ENCODE measurements at regions not wholly inside any gene's neighbourhood (a gene's known extent, or its start where the extent isn't known, plus 50 kb on each side); places are given as distances from the start of the nearest gene placed in this dataset.

- no peak for DNase-seq (ENCODE audit: low read depth in 2 of 2)
Measured at GRCh38 chr22:22395245-22395644, 113.3 kb downstream of the ZNF280B start.

DNA sequence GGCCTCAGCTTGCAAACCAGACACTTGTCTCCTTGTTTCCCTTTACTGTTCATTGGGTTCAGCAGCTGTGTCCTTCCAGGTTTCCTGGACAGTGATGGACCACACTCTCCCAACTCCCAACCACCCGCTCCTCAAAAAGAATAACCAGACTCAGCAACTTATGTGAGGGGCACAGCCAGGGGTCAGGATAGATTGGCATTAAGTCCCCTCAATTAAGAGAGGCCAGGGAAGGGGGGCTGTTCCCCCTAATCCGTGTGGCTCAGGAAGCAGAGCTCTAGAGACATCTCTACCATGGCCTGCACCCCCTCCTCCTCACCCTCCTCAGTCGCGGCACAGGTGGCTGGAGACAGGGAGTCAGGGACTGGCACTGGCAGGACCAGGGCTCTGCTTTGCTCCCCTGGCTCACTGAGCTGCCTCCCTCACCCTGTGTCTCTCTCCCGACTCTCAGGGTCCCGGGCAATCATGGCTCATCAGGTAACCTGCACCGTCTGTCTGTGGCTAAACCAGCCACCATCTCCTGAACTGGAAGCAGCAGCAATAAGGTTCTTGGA, 111.7 kb downstream of the ZNF280B start:
- no peak for DNase-seq (ENCODE audit: low read depth in 2 of 2)

- no peak for DNase-seq (ENCODE audit: low read depth in 2 of 2)
Measured at GRCh38 chr22:22397292-22397870, 111.2 kb downstream of the ZNF280B start.

GRCh38 chr22:22397875-22398524, 110.5 kb downstream of the ZNF280B start:
- DNase-seq (ENCODE audit: low read depth in 2 of 2) = no peak

GRCh38 chr22:22398530-22399327, 109.8 kb downstream of the ZNF280B start:
- DNase-seq (ENCODE audit: low read depth in 2 of 2) = no peak

DNA sequence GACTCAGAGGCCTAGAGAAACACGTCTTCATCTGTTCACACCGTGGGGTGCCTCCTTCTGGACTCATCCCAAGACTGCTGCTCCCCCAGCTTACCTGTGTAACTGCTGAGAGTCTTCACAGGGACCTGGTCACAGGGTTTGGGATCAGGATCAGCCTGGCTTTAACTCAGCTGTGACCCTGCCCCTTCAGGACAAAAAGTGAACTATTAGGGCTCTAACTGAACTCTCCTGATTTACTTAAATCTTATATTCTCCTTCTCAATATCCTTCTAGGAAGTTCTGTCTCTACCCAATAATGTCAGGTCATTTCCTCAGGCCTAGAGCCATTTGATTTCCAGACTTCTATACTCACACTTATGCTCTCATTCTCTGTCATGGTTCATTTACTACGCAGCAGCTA, 108.4 kb downstream of the ZNF280B start:
- no peak for DNase-seq (ENCODE audit: low read depth in 2 of 2)

- DNase-seq (ENCODE audit: low read depth in 2 of 2) = no peak
Measured at GRCh38 chr22:22400964-22401363, 107.6 kb downstream of the ZNF280B start.

DNA sequence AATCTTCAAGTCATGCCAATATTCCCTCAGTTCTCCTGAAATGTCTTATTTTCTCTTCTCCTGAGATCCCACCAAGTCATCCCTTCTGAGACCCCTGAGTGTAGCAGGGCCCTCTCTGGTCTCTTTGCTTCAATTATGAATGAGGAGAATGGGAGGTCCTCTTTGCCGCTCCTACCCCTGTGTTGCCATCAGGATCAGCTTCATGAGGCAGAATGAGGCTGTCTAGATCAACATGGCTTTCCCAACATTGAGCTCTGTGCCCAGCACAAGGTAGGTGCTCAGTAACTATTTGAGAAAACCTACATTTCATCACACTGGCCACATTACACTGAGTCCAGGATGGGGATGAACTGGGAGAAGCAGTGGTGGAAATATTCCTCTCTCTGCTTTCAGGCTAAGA, 107.2 kb downstream of the ZNF280B start:
- no peak for DNase-seq (ENCODE audit: low read depth in 2 of 2)

DNA sequence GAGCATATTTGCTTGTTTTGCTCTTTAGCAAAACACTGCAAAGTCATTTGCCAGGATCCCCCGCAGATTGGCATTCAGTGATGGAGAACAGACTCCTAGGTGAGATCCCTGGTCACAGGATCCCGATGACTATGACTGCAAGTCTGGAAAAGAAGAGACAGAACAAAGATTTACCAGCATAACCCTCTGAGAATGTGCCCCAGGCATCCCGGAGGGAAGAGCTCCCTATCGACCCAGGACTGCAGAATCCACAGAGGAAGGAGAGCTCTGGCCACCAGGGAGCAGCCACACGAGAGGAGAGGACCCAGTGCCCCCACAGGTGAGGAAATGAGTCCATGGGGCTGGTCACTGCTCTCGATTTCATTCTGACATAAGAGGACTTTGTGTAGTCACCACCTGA, 105.2 kb downstream of the ZNF280B start:
- DNase-seq (ENCODE audit: low read depth in 2 of 2) = no peak

- DNase-seq (ENCODE audit: low read depth in 2 of 2) = no peak
Measured at GRCh38 chr22:22403771-22404170, 104.8 kb downstream of the ZNF280B start.

GRCh38 chr22:22404598-22405284, 103.8 kb downstream of the ZNF280B start:
- no peak for DNase-seq (ENCODE audit: low read depth in 2 of 2)

- no peak for DNase-seq (ENCODE audit: low read depth in 2 of 2)
Measured at GRCh38 chr22:22406445-22407027, 102.0 kb downstream of the ZNF280B start.

DNA sequence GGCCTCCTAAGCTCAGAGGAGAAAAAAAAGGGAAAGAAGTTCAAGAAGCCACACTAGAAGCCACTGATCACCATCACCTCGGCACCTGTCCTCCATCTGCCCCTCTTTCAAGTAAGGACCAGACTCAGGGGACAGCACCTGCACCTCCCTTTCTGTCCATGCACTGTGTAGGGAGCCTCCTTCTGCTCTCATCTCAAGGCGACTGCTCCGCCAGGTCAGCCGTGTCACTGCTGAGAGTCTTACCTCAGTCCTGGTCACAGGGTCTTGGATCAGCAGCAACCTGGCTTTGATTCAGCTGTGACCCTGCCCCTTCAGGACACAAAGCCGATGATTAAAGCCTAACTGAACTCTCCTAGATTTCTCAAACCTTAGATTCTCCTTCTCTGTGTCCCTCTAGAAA, 101.5 kb downstream of the ZNF280B start:
- DNase-seq (ENCODE audit: low read depth in 2 of 2) = no peak

- DNase-seq (ENCODE audit: low read depth in 2 of 2) = no peak
Measured at GRCh38 chr22:22408269-22408668, 100.3 kb downstream of the ZNF280B start.

GRCh38 chr22:22408731-22409696, 99.5 kb downstream of the ZNF280B start:
- DNase-seq (ENCODE audit: low read depth in 2 of 2) = no peak

- no peak for DNase-seq (ENCODE audit: low read depth in 2 of 2)
Measured at GRCh38 chr22:22410121-22410520, 98.4 kb downstream of the ZNF280B start.

- DNase-seq (ENCODE audit: low read depth in 2 of 2) = no peak
Measured at GRCh38 chr22:22410677-22411076, 97.9 kb downstream of the ZNF280B start.

DNA sequence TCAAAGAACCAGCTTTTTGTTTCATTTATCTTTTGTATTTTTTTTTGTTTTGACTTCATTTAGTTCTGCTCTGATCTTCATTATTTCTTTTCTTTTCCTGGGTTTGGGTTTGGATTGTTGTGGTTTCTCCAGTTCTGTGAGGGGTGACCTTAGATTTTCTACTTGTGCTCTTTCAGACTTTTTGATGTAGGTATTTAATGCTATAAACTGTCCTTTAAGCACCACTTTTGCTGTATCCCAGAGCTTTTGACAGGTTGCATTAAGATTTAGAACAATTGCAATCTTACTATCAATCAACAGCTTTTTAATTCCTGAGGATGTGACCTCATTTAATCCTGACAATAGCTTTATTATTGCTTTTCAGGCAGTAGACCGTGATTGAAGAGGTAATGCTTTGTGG, 94.3 kb downstream of the ZNF280B start:
- DNase-seq (ENCODE audit: low read depth in 2 of 2) = no peak

DNA sequence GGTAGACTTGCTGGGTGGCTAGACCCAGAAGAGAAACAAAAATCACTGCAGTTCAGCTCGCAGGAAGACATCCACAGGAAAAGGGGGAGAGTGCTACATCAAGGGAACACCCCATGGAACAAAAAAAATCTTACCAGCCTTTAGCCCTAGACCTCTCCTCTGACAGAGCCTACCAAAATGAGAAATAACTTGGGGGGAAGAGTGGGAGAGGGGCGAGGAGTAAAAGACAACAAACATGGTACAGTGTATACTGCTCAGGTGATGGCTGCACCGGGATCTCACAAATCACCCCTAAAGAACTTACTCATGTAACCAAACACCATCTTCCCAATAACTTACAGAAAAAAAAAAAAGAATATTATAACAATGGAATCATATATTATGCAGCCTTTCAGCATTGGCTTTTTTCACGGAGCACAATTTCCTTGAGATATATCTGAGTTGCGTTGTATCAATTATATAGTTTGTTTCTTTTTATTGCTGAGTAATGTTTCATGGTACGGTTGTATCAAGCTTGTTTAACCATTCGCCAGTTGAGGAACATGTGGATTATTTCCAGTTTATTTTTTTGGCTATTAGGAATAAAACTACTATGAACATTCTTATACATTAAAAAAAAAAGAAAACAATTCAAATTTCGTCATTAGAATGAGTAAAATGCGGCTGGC, 90.9 kb downstream of the ZNF280B start:
- no peak for DNase-seq (ENCODE audit: low read depth in 2 of 2)

- DNase-seq (ENCODE audit: low read depth in 2 of 2) = no peak
Measured at GRCh38 chr22:22418163-22418549, 90.4 kb downstream of the ZNF280B start.
